GM18868 (cell line): ENCODE measurements at regions not wholly inside any gene's neighbourhood (a gene's known extent, or its start where the extent isn't known, plus 50 kb on each side); places are given as distances from the start of the nearest gene placed in this dataset.

Source experiments
- ATAC-seq: cut with Tn5 transposase; IDR thresholded peaks from one replicate; pipeline ENCODE4 v1.9.1; 2021; ENCODE audit warnings: mild to moderate bottlenecking, moderate library complexity; ENCODE audit not compliant: unreplicated experiment

DNA sequence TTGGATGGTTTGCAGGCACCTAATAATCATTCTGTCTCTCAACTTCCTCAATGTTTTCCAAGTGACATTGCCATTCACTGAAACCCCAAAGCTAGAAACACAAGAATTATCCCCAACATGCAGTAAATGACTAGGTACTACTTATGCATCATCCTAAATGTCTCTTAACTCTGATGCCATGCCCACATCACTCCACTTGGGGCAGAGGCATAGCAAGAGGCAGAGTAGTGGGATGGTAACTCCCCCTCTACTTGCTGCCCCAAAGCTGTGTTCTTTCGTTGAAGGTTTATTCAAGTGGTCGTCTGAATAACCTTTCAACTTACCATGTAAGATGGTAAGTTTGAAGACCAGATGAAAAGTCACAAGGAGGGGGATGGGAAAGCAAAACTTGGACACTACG is 77.9 kb upstream of the SOX5 start:
- ATAC-seq = no peak

DNA sequence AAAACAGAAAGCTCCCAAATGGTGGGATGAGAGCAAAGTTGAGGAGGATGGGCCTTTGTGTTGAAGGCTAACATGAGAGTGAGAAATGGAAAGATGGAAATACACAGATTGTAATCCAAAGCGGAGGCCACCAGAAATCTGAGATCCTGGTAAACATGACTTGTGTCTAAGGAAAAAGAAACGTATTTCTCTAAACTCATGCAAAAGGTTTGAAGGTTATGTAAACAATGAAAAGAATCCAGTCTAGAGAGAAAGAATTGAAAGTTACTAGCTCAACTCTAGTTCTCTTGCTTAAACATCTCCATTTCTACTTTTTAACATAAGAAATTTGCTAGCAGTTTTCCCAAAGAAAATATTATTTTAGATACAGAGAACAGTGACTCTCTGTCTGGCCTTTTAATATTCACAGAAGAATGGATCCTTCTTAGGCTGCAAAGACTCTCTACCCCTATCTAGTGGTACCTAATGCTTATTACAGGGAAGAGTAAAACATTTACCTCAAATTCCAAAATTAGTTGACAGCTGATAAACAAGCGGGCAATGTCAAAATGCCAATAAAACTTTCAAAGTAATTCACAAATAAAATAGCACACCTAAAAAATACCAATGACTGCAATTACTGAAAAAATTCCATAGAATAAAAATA is 75.8 kb upstream of the SOX5 start:
- ATAC-seq = peak; percentile 50

DNA sequence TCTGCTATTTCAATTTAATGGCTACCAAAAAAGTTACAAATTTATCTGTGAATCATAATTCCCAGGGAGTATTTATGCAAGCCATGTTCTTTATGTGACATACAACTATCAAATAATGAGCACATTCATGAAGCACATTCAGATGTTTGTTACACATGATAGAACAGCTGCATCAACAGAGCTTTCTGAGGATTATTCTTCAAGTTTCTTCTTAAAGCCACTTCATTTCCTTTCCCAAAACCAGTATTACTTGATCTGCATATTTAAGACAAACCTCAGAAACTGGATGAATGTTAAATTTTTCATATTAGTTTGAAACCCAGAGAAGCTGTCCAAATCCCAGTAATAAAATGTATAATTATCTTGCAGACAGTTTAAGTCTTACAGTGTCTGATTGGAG is 73.6 kb upstream of the SOX5 start:
- ATAC-seq = no peak

DNA sequence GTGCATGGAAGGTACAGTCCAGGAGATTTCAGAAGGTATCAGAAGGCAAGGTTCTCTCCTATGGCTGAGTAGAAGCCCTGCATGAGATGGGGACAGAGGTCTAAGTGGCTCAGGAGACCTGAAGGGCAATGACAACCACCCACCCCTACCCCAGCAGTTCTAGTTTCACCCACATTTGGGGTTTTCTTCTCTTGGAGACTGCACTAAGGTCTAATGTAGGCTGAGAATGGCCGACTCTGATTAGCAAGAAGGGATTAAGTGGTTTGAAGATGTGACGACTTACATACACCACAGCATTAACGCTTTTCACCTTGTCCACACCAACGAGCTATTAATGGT is 71.7 kb upstream of the SOX5 start:
- no peak for ATAC-seq

DNA sequence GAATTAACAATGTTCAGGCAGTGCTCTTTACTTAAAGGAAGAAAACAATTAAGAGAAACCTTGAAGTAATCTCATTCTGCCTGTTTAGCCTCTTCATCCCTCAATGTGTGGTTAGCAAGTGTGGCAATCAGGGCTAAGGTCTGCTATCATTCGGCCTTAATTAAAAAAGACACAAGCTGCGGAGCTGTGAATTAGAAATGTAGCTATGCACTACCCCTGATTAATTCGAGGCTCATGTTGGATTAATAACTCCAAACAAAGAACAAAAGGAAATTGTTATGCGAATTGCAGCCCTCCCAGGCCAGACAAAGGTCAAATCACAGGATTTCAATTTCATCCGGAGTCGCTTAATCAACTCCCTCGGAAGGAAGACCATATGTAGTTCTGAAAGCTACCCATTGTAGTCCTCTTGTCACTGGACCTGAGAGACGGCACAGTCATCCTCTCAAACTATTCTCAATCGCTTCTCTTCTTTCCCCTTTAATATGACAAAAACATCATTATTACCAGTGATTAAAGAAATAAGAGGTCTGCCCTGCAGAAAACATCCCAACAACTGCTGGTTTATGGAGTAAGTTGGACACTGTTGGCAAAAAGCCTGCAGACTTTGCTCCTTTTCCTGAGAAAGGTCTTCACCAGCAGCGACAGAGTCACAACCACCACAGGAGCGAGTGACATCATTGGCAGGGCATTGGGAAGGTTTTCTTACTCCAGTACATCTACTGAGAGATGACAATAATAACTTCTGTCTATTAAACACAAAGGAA is 71.1 kb upstream of the SOX5 start:
- ATAC-seq = no peak

DNA sequence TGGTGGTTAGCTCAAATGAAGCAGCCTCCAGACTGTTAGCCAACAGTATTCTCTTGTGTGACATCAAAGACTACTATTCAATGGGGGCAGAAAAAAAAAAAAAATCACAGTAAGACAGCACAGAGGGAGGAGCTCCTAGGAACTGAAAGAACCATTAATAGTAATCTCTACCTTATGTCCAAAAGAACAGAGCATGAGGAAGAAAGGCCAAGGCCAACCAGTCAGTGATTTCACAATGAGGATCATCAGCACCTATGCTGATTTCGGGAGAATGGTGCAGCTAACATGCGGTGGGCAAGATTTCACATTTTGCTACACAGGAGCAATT is 66.3 kb upstream of the SOX5 start:
- ATAC-seq = no peak

DNA sequence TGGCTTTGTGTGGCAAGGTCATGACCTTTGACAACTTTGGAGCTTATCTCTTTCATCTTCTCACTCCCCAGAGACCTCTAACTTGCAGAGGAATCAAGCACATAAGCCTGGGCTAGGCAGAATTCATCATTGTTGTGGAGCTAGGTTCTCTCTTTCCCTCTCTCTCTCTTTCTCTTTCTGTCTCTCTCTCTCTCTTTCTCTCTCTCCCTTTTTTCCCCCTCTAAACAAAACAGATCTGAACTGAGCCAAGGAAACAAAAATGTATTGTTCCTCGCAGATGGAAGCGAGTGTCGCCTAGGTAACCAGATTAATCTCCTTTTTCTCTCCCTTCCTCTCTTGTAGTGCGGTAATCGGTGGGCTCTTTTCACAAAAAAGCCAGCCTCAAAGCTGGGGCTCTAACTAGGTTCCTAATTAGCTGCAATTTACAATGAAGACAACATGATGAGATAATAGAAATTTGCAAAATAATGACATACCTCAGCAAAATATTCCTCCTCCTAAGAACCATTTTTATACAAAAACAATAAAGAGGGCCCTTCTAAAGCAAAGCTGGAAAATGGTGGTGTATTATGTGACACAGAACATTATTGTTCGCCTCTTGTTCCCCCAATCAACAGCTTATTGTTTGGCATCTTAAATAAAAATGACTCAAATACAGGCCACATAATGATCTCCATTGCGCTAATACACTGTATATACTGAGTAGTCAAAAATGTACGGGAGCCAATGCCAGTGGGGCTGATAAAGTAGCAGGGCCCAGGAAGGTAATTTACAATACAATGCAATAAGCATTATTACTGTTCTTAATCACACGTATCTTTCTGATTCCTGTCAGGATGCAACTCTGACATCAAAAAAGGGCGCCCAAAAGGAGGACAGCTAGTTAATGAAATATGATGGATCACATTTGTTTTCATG is 65.7 kb upstream of the SOX5 start:
- ATAC-seq = no peak

DNA sequence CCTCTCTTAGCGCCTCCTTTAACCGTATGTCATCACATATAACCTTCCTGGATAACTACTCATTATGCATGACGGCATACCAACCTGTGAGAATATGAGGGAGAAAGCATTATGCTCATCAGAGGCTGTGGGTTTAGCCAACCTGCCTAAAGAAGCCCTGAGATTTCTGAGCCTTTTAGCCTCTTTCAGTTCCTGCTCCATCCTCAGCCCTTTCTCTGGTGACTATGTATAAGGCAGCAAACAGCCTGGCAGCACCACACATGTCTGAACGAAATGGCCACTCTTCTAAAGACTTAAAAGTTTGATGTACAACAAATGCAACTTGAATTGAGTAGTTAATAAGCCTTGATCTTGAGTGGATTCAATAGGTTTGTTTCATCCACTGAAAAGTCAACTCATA is 64.8 kb upstream of the SOX5 start:
- ATAC-seq = no peak

DNA sequence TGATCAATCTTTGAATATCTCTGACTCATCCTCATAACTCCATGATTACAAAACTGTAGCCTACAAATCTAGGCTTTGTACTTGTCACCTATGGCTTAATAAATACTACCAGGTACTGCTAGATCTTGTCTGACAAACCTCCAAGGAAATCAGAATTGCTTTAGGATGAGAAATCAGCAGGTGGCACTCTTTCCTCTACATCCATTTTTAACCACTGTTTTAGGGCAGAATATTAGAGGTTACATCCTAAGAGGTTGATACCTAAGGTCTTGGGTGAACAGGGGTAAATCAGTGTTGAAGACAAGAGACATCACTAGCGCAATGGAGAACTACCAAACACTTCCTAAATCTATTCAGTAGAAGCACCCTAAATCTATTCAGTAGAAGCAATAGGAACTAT is 63.1 kb upstream of the SOX5 start:
- no peak for ATAC-seq

DNA sequence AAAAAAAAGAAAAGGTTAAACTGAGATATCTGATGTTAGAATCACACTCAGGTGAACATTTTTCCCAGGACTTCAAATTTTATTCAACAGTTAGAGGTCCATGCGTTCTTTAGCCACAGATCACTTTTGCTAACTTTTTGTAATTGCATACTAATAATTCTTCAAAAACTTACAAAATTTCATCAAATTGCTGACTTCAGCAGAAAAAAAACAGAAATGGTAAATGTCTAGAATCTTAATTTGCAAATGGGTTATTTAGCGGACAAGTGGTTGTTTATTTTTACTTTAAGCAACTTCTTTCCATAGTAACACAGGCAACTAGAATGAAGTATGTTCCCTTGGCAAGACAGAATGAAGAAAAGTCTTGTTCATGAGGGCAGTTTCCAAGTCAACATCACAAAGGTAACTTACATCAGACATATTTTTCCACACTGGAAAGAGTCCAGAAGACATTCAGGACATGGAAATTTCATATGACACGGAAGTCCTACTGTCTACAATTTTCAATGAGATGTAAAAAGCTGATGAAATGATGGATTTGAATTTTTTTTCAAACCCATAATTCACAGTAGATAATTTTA is 62.5 kb upstream of the SOX5 start:
- no peak for ATAC-seq

DNA sequence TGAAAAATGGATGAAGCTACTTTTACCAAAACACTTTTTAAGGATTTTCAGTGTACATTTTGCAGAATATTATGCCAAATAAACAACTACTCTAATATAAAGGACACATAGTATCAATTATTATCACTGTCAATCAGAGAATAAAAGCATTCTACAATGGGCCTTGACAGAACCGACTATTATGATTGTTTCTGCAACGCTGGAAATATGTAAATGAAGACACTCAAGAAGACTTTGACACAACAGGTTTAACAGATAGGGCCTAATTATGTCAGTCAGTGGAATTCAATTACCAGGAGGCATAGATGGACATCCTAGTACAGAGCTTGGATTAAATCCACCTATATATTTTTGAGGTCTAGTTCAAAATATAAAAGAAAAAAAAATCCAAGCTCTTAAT is 58.7 kb upstream of the SOX5 start:
- ATAC-seq = no peak
